ENCODE measurements at regions not wholly inside any gene's neighbourhood (a gene's known extent, or its start where the extent isn't known, plus 50 kb on each side); places are given as distances from the start of the nearest gene placed in this dataset.

DNA sequence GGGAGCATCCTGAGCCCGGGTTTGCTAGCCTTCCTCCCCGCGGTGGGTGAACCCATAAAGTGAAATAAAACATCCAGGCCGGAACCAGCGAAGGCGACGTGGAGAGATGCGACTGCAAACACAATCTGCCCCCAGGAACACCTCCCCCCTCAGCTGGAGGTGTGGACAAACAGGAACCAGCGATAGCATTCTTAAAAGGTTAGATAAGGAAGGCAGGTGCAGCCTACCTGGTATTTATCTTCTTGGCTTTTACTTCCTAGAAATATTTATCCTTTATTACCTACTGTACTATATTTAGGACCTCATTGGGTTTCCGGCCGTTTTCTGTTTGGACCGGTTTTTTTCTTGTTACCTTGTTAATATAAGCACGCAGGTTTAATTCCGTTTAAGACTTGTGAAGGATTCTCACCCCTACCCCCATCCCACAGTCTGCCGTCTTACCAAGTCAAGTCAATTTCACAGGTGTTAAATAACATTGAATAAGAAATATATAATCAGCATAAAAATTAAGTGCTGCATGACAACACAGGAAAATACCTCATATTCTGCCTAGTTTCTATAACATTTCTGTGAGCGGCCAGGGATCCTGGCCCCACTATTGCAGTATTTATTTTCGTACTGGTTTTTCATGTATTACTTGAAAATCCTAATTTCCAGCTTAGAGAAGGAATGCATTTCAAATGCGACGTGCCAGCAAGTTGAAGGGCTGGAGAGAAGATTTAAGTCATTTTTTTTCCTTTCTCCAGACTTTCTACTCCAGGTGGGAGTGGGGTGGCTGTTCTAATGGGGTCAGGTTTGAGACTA, 224.0 kb upstream of the ID2 start:
- peak; percentile 76 for DNase-seq (ENCODE audit: low spot score)

DNA sequence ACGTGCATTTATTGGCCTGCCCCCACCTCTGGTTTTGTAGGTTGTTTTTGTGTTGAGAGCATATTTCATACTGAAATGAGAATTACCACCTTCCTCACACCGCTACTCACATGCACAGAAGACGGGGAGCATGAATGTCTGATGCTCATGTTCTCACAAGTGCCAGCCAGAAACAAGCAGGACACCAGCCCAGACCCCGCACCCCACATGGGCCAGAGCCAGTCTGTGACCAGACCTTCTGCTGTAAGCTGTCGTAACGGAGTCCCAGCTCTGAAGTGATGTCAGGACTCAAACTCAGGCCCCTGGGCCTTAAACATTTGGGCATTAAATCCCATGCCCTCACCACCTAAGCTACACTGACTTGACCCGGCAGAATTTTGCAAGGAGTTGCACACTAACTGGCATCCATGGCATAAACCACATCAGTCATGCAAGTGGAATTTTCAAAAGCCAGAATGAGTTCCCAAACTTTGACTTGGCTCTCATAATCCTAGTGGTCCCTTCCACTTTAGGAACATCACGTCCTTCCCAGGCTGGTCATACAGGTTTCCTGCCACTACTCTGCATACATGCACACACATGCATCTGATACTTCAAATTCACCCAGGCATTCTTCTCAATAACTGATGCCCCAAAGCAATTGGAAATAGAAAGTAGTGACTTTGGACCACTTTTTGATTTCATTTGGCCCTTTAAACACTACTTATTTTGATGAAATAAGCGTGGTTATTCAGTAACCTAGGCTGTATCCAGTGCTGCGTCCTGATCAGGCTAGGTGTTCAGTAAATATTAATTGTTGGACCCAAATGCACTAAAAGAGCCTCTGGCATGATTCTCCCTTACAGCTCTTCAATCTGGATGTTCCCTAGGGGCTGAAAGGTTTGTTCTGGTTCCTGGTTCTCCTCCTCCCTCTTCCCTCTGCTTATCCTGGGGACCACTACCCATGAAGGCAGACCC, 223.1 kb upstream of the ID2 start:
- no peak for DNase-seq (ENCODE audit: low spot score)

GRCh38 chr2:8459474-8459873, 222.4 kb upstream of the ID2 start:
- no peak for DNase-seq (ENCODE audit: low spot score)

GRCh38 chr2:8461341-8461740, 220.5 kb upstream of the ID2 start:
- DNase-seq (ENCODE audit: low spot score): no peak

DNA sequence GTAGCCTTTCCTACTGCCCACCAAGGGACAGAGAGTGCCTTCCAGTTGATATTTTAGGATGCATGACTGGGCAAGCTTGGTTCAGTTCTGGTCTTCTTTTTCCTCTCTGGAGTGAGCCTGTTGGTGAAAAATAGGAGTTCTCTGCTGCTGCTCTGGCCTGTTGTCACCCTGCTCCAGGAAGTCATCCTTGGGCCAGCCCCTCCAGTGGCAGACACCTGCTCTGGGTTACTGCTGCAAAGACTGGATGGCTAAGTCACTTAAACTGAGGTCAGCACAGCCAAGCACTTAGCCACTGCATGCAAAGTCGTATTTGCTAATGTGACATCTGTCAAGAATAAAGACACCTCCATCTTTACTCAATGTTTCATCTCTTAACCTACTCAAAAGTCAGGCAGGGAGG, 219.6 kb upstream of the ID2 start:
- DNase-seq (ENCODE audit: low spot score): no peak

GRCh38 chr2:8462899-8463648, 218.8 kb upstream of the ID2 start:
- no peak for DNase-seq (ENCODE audit: low spot score)

DNA sequence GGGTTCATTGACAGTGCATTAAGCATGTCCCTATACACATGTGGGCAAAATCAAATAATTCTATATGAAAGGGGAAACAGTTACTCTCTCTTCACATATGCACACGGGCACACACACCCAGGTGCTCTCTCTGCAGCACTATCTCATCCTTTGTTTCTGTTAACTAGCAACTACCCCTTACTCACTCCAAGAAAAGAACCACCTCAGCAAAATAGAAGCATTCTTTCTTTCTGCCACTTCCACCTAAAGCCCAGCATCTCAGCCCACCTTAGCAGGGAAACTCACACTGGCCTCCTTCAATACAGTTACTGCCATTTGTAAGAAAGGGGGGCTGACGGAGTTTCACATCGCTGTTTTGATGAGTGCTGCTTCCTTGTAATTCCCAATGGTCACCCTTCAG, 216.3 kb upstream of the ID2 start:
- no peak for DNase-seq (ENCODE audit: low spot score)

GRCh38 chr2:8469709-8470493, 212.0 kb upstream of the ID2 start:
- peak; percentile 68 for DNase-seq (ENCODE audit: low spot score)

DNA sequence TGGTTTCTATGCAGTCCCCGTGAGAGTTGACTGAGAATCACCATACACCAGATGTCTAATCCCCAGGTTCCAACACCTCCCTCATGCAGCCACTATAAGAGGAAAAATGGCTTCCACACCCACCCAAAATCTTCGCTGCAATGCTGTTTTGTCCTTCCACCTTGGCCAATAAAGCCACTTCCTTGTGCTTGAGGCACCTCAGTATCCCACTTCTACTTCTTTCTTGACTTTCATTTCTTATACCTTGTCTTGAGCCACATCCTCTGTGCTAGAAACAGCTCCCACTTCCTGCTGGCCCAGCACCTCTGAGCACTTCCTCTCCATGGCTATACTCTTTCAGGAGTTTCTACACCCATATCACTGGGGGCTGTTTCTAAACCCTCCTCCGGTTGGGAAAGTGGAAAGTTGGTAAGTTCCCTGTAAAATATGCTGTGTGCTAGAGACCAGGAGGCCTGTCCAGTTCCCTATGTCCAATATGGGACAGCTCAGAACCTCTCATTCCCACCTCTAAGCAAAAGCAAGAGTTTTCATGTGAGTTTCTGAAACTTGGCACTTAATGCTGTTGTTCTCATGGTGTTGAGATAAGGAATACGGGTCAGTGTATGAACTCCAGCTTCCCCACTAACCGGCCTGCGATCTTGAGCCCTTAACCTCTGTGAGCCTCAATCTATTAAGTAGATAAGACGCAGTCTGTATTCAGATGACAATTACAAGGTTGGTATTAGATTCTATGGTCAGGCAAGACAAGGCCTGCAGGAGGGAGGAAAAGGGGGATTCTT, 209.1 kb upstream of the ID2 start:
- DNase-seq (ENCODE audit: low spot score): no peak

DNA sequence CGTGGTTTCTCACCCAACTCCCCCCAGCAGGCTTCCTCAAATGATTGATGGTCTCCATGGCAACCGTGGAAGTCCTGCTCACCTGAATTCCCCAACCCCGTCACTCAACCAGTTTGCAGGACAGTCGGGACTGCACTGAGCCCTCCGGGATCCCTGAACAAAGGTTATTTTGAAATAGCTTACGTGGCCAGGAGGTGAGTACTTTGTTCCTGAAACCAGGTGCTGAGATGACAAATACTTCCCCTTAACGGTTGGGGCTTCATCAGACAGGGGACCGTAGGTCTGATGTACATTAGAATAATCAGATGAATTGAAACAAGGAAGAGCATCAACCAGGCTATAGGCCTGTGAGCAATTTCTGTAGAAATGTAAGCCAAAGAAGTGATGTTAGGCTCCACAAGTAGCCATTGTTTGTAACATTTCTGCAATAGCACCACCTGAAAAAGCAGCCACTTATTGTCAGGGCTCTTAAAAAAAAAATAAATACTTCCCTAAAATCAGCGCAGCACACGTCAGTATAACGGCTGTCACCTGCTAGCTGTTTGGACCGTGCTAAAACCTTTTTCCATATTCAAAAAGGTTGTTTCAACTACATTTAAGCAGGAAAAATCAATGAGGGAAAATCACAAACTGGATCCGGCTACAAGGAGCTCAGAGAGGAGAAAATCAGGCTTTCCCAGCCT, 206.4 kb upstream of the ID2 start:
- DNase-seq (ENCODE audit: low spot score): peak; percentile 81

DNA sequence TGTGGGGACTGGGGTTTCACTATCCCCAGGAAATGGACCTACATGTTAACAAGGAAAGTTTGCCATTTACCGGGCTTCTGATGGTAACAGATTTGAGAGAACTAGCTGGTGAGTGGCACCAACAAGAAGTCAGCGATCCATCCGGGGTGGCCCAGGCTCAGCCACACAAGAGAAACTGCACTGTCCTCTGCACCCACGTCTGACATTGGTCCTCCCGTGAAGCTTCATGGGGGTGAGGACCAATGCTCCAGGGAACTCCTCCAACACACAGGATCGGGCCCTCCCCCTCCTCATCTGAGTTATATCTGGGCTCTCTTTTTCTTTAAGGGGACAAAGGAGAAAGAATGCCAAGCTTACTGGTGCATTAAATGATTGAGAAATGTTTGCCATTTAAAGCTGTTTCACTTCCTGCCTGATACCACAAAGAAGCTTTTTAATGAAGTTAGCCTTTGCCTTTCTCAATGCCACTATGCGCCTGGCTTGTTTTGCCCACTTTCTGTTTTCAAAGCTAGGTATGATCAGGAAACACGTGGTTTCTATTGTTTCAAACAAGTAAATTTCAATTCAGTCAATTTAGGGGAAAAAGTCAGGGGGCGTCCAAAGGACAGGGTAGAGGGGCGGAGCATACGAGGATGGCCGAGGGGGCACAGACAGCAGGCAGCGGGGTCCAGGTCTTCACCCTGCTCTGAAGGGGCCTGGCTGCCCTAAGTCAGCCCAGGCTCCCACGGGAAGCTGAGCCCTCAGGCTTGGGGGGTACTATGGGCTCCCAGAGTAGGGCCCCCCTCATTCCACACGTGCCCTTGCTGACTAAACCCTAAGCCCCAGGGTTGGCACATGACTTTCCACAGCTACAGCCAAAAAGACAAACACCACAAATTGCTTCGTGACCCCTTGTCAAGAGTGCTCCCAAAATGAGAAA, 204.0 kb upstream of the ID2 start:
- no peak for DNase-seq (ENCODE audit: low spot score)

DNA sequence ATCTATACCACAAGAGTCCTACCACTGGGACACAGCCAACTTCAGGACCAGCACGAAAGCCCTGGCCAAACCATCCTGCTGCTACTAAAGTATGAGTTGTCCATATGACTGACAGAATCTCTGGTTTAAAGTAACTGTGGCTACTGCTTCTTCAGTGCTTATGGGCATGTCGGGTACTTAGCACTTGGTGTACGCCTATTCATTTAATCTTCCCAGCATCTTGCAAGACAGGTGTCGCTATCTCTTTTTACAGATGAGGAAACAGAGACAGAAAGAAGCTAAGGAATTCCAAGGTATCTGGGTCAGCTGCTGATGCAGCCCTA, 203.4 kb upstream of the ID2 start:
- no peak for DNase-seq (ENCODE audit: low spot score)

GRCh38 chr2:8479298-8479697, 202.6 kb upstream of the ID2 start:
- no peak for DNase-seq (ENCODE audit: low spot score)

DNA sequence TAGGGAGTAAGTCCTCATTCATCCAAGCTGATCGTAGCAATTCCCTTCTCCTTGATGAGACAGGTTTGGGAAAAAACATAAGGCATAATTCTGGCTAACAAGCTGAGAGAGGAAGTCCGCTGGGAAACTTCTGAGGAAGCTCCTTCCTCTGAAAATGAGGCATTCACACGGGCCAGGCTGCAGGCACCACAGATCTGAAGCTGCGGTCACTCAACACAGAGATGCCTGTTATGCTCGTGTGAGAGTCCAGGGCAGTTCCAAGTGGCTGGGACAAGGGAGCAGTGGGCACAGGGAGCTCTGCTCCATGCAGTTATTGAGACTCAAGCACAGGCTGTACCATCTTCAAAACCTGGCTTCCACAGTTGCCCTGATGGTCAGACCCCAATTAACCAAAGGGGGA, 200.9 kb upstream of the ID2 start:
- DNase-seq (ENCODE audit: low spot score): no peak

DNA sequence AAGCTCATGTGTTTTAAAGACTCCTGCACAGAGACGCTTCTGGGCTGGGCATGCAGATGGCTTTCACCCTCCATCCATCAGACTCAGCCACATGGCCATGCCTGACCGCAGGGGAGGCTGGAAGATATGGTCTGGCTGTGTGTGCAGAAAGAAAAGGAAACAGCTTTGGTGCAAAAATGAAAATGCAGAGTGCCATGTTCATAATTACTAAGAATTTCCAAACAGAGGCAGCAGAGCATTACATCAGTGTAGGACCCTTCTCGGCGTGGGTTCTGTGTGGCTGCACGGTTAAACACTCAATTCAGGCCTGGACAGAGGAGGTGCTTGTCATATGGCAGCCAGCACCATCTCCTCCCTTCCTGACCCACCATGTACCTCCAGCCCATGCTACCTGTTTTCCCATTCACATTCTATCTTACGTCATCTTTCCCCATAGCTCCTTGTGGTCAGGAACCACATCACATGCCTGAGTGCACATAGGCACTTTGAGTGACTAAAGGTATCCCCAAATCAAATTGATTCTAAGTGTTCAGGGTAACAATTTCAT, 200.3 kb upstream of the ID2 start:
- no peak for DNase-seq (ENCODE audit: low spot score)

DNA sequence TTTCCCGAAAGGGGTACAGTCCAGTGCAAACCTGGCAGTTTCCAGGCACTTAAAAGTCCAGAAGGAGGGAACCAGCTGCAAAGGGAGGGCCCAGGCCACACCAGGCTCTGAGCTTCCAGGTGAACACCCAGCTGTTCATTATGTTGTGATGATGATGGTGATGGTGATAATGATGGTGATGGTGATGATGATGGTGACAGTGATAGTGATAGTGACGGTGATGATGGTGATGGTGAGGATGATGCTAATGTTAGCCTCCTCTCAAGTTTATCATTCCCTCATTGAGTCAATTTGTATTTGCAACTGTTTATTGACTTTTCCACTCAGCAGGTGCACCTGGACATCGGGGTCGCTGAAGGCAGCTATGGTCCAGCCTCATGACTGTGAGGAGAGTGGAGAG, 199.4 kb upstream of the ID2 start:
- no peak for DNase-seq (ENCODE audit: low spot score)

DNA sequence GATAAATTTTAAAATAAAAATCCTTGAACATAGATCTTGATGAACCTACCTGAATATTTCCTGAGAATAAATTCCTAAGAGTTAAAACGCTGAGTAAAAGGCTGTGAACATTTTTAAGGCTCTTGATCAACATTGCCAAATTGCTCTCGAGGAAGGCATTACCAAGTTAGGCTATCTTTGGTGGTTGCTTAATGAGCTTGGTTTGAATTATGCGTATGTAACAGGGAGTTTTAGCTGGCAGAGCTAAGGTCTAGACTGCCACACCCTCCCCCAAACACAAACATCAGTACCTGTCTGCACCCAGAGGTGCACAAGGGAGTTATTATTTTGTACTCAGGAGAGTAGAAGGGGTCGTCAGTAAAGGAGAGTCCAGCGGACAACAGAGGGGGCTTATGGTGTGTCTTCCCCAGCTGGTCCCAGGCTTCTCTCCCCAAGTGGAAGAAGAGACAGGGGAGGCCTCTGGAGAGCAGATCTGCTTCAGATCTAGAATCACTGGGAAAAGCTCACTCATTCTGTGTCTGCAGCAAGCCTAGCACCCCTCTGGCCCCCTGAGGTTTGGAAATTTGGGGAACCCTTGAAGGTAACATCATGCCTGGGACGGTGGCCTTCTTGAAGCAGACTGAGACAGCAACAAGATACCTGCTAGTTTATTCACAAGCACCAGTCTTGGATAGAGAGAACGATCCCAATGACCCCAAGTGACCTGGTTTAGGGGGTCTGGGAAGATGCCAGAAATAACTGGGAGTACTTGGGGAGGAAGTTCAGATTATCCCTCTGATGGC, 197.2 kb upstream of the ID2 start:
- no peak for DNase-seq (ENCODE audit: low spot score)

GRCh38 chr2:8485736-8486135, 196.1 kb upstream of the ID2 start:
- DNase-seq (ENCODE audit: low spot score): no peak

Measured in HT-29 (cell line).